ENCODE measurements at regions not wholly inside any gene's neighbourhood (a gene's known extent, or its start where the extent isn't known, plus 50 kb on each side); places are given as distances from the start of the nearest gene placed in this dataset.

- H3K4ac ChIP-seq (ENCODE audit: low read depth, low read length) = no peak overlapping the region
- H3K4me1 Mint-ChIP-seq = peaks cover 0 to 5% of the 10 kb centered on the region in 2 experiments; a peak in 2 of 4 replicates
- no peak overlapping the region for H3K27ac Mint-ChIP-seq
- H3K36me3 Mint-ChIP-seq (ENCODE audit: insufficient read depth in 1 of 3, low read depth in 3 of 3) = no peaks in the 10 kb centered on the region
- H2BK20ac ChIP-seq (ENCODE audit: low read depth, low read length, poor library complexity, severe bottlenecking) = no peak overlapping the region
- H3K9me3 Mint-ChIP-seq = peaks cover 0 to 5% of the 10 kb centered on the region in 2 experiments; a peak in 3 of 5 replicates
- H3T11ph ChIP-seq (ENCODE audit: low read length) = no peak overlapping the region
- H3K9ac ChIP-seq (ENCODE audit: extremely low read depth, insufficient read length, low read length) = no peak overlapping the region
- H4K20me1 ChIP-seq (ENCODE audit: control insufficient read depth, insufficient read depth, insufficient read length) = no peaks in the 10 kb centered on the region
- no peak for DNase-seq
- H3K4me2 ChIP-seq (ENCODE audit: insufficient read depth, insufficient read length, low read length) = no peak overlapping the region
- no peak overlapping the region for H2BK12ac ChIP-seq (ENCODE audit: insufficient read length, low read depth, low read length)
- no peaks in the 10 kb centered on the region for H3K23me2 ChIP-seq (ENCODE audit: insufficient read length, low read depth, low read length, poor library complexity, severe bottlenecking)
- no peak overlapping the region for H2BK15ac ChIP-seq (ENCODE audit: low read depth, low read length)
- H4K91ac ChIP-seq (ENCODE audit: insufficient read length, low read depth, low read length) = no peak overlapping the region
- H3K79me1 ChIP-seq (ENCODE audit: insufficient read depth, low read depth, low read length, poor library complexity, severe bottlenecking) = no peaks in the 10 kb centered on the region
- no peak overlapping the region for H3K56ac ChIP-seq (ENCODE audit: insufficient read length, low read depth, low read length)
- H3K4me3 Mint-ChIP-seq = no peak overlapping the region
- TF ChIP-seq CTCF (conservative IDR thresholded peaks at IDR 0.05) = no peak
- no peak overlapping the region for H4K8ac ChIP-seq (replicated peaks; ENCODE audit: insufficient read length, low read depth, low read length)
- H3K27ac ChIP-seq (ENCODE audit: insufficient read length, low read depth, low read length) = no peak overlapping the region
- no peak overlapping the region for H3K23ac ChIP-seq (ENCODE audit: insufficient read length, low read depth, low read length)
- no peaks in the 10 kb centered on the region for H3K27me3 ChIP-seq (ENCODE audit: insufficient read depth, low read length)
- H4K5ac ChIP-seq (ENCODE audit: insufficient read length, low read depth, low read length) = no peak overlapping the region
- no peak overlapping the region for H2AK5ac ChIP-seq (ENCODE audit: insufficient read length, low read length)
- H2AFZ ChIP-seq (ENCODE audit: low read length) = no peak overlapping the region
- no peak overlapping the region; the same call in 1 of the 2 replicates for H3K14ac ChIP-seq (ENCODE audit: insufficient read depth, low read length)
- H3K79me2 ChIP-seq (ENCODE audit: insufficient read depth, low read length) = no peaks in the 10 kb centered on the region
- peaks cover 1% of the 10 kb centered on the region; the same call in 1 of the 2 replicates for H3K27me3 Mint-ChIP-seq (ENCODE audit: low read depth)
- no peaks in the 10 kb centered on the region for H3K9me3 ChIP-seq (ENCODE audit: control insufficient read depth, low read depth, low read length)
- H2BK120ac ChIP-seq (ENCODE audit: low read depth, low read length, poor library complexity, severe bottlenecking) = no peak overlapping the region
- H2BK5ac ChIP-seq (ENCODE audit: insufficient read length, low read length) = no peak overlapping the region
- no CpG with 5 or more reads among the region's 8 CpGs for WGBS (ENCODE audit: extremely low coverage, insufficient read length, low lambda C conversion rate)
- no peaks in the 10 kb centered on the region for H3K4me1 ChIP-seq (ENCODE audit: insufficient read depth, low read length)
- no peak overlapping the region for H3K18ac ChIP-seq (ENCODE audit: insufficient read length, low read depth, low read length)
Measured at GRCh38 chr18:60552948-60553347, 180.4 kb upstream of the MC4R start.
